Heart right ventricle (tissue), 16 donors: ENCODE measurements at regions not wholly inside any gene's neighbourhood (a gene's known extent, or its start where the extent isn't known, plus 50 kb on each side); places are given as distances from the start of the nearest gene placed in this dataset.

Experiments
- ATAC-seq, 8 donors: fragments of 200-7000 bp; cut with Tn5 transposase; one replicate each; pipeline ENCODE4 v1.9.1; 2020; ENCODE audit warnings: mild to moderate bottlenecking in 8 of 8, moderate library complexity in 8 of 8, moderate number of reproducible peaks in 1 of 8
- DNase-seq, 2 donors: peaks; one replicate each; pipeline ENCODE4 v3.0.0-alpha.2; 2020
- H3K27ac ChIP-seq, 10 donors: fragments of 200-600 bp; sonication (generic) in 2 of 10; one replicate each; pipeline versions ENCODE4 v1.5.0 to v1.8.0; 2020 to 2022; ENCODE audit warnings: mild to moderate bottlenecking in 3 of 10
- H3K27me3 ChIP-seq, 7 donors: fragments of 200-600 bp; one replicate each; pipeline ENCODE4 v1.8.0; 2021 to 2022; ENCODE audit warnings: mild to moderate bottlenecking in 2 of 7
- H3K36me3 ChIP-seq, 9 donors: fragments of 200-600 bp; sonication (generic) in 1 of 9; one replicate each; pipeline versions ENCODE4 v1.5.0 to v1.8.0; 2020 to 2022; ENCODE audit warnings: mild to moderate bottlenecking in 2 of 9
- H3K4me1 ChIP-seq, 9 donors: fragments of 200-600 bp; sonication (generic) in 1 of 9; one replicate each; pipeline versions ENCODE4 v1.5.0 to v1.8.0; 2020 to 2022; ENCODE audit warnings: mild to moderate bottlenecking in 4 of 9
- H3K4me3 ChIP-seq, 10 donors: fragments of 200-600 bp; sonication (generic) in 2 of 10; one replicate each; pipeline versions ENCODE4 v1.5.0 to v1.8.0; 2020 to 2022; ENCODE audit warnings: mild to moderate bottlenecking in 7 of 10, moderate library complexity in 2 of 10
- H3K9me3 ChIP-seq, 11 donors: fragments of 200-600 bp in 10 of 11; sonication (generic) in 2 of 11; one replicate each; pipeline versions ENCODE4 v1.5.0 to v1.8.0; 2013 to 2022; ENCODE audit warnings: mild to moderate bottlenecking in 2 of 11, control low read depth in 1 of 11, moderate library complexity in 1 of 11
- CTCF ChIP-seq, 9 donors: fragments of 200-600 bp; sonication (generic) in 2 of 9; IDR thresholded peaks; one replicate each; pipeline versions ENCODE4 v1.5.0 to v1.8.0; 2021 to 2022; ENCODE audit warnings: antibody characterized with exemption in 9 of 9, mild to moderate bottlenecking in 5 of 9, moderate library complexity in 1 of 9
- WGBS, 2 donors: extraction: QIAGEN DNeasy Blood & Tissue Kit; methylation state at CpG; one replicate each; pipeline ENCODE4 v1.1.7; 2013; ENCODE audit warnings: inconsistent platforms in 1 of 2; 5-methylcytosine and 5-hydroxymethylcytosine counted together
- intact Hi-C, 10 donors: fragments of 100-400 bp; cut with DNase I; formaldehyde crosslinking; loops; one replicate each; pipeline versions ENCODE4 v1.11.1 to v1.14.2; 2022
- donor health status: Arrhythmogenic right ventricular cardiomyopathy.
- donor health status: ischemic (EF 13 %, LVEDD 7.1; RV severe dilation, severe dysfunction).
- donor health status: healthy with polysubstance abuse.
- donor health status: DM: no; HTN: yes; CAD: no.
- donor health status: DM: no; HTN: no; CAD: no.
- donor health status: ischemic (EF 25% LVEDD 6.9; RV normal size, moderate dysfunction).
- donor health status: ischemic (EF 25% LVEDD 5.7; RV mildly dilated, moderate dysfunction).
- donor health status: healthy.
- donor health status: DM: yes; HTN: yes; CAD: no.
- donor health status: Ischemic cardiomyopathy.
- donor health status: ischemic (EF 35%, LVEDD 5.7; RV mildly dilated, moderate dysfunction).
- donor health status: nonischemic (EF 11% LVEDD 7.7; RV severe dilation, severe dysfunction).
- donor health status: DM: yes; HTN: yes; CAD: no.
- donor health status: PGD.
- donor health status: ischemic (EF 29% LVEDD 5.4; RV normal size, mild dysfunction).
- donor health status: nonischemic (EF 23%, LVEDD 6.1; RV moderate dilation, normal function).

- no peak overlapping the region for H3K27ac ChIP-seq
- TF ChIP-seq CTCF (IDR thresholded peaks at IDR 0.05), result no peak
- intact Hi-C loops, result no loop called here
- H3K36me3 ChIP-seq, result no peaks in the 10 kb centered on the region
- no peak for DNase-seq
- WGBS, 2 donors, result 84 to 87% methylated on average over 3 of the region's 3 CpGs
- no peak overlapping the region for H3K4me3 ChIP-seq
- peaks cover 0 to 10% (median 0%) of the 10 kb centered on the region in 9 donors for H3K4me1 ChIP-seq
- H3K27me3 ChIP-seq, result no peaks in the 10 kb centered on the region
- peaks cover 0 to 6% (median 0%) of the 10 kb centered on the region in 11 donors for H3K9me3 ChIP-seq
- no peak for ATAC-seq
Observed at GRCh38 chr13:99722338-99722818, 221.1 kb downstream of the TM9SF2 start.

- Histone ChIP-seq H3K36me3 (no peaks in the 10 kb centered on the region), H3K4me3 (no peak overlapping the region), H3K27ac (no peak overlapping the region), H3K27me3 (no peaks in the 10 kb centered on the region), H3K4me1 (peaks cover 0 to 10% (median 0%) of the 10 kb centered on the region in 9 donors), H3K9me3 (peaks cover 0 to 6% (median 0%) of the 10 kb centered on the region in 11 donors)
- WGBS, 2 donors, result 79 to 85% methylated on average over 4 of the region's 4 CpGs
- no peak for ATAC-seq
- no peak for DNase-seq
- intact Hi-C loops, result no loop called here
- no peak for TF ChIP-seq CTCF (IDR thresholded peaks at IDR 0.05)
Observed at GRCh38 chr13:99721606-99722337, 220.5 kb downstream of the TM9SF2 start.

- WGBS, 2 donors, result 65 to 73% methylated on average over 2 of the region's 2 CpGs
- H3K27me3 ChIP-seq, result no peaks in the 10 kb centered on the region
- ATAC-seq, result no peak
Observed at GRCh38 chr13:99717959-99718674, 216.8 kb downstream of the TM9SF2 start.

More at GRCh38 chr13:99717959-99718674, 216.8 kb downstream of the TM9SF2 start:
- Histone ChIP-seq H3K36me3 (no peaks in the 10 kb centered on the region), H3K4me1 (peaks cover 0 to 10% (median 0%) of the 10 kb centered on the region in 9 donors), H3K9me3 (peaks cover 0 to 6% (median 0%) of the 10 kb centered on the region in 11 donors), H3K4me3 (no peak overlapping the region), H3K27ac (no peak overlapping the region)
- intact Hi-C loops, result no loop called here
- DNase-seq, result no peak
- TF ChIP-seq CTCF (IDR thresholded peaks at IDR 0.05), result no peak
